HG02759 (cell line): ENCODE measurements at regions not wholly inside any gene's neighbourhood (a gene's known extent, or its start where the extent isn't known, plus 50 kb on each side); places are given as distances from the start of the nearest gene placed in this dataset.

Experiments
- ATAC-seq: cut with Tn5 transposase; IDR thresholded peaks from one replicate; pipeline ENCODE4 v1.9.1; 2021; ENCODE audit warnings: mild to moderate bottlenecking, moderate library complexity; ENCODE audit not compliant: unreplicated experiment

DNA sequence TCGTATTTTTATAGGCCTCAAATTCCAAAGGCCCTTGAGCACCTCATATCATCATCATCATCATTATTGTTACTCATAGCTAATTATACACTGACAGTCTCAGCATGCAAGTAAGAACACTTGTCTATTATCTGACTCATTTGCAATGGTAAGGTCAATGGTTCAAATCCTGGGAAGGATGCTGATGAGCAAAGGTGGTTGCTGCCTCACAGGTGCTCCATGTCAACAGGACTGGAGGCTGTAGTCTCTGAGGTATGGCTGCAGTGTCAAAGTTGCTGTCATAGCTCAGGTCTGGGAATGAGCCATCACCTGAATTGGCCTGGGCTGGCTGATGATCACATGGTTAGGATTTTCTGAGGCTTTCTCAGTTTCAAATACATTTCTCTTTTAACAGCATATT is 379.3 kb downstream of the BCL11A start:
- ATAC-seq: no peak

DNA sequence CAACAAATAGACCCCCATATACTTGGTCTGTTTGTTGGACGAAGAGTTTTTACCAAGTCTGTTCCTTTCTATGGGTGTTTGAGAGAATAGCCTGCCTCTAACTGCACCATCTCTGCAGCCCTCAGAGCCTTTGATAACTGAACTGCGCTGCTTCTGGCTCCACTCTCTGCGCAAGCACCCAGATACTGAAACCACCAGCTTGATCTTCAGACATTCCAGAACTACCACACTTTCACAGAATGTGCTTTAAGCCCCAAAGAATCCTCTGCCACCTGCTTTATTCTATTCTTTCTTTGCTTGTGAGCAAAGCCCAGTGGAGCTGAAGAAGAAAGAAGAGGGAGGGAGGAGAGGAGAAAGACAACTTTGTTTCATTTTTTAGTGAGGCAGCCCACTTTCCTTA is 380.7 kb downstream of the BCL11A start:
- no peak for ATAC-seq

DNA sequence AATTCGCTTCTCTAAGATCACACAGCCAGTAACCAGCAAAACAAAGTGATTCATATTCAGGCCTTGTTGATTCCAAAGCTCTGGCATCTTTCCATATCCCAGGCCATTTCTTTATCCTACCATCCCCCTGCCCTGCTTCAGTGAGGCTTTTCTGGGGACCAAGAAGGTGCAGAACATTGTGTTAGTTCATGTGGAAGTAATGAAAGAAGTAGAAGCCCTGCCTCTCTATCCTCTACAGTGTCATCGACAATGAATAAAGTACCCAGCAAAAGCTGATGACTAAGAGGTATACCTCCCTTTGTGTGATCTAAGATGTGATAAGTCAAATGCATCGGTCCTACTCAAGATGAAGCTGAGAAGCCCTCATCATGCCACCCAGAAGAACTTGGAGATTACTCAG is 383.2 kb downstream of the BCL11A start:
- no peak for ATAC-seq

DNA sequence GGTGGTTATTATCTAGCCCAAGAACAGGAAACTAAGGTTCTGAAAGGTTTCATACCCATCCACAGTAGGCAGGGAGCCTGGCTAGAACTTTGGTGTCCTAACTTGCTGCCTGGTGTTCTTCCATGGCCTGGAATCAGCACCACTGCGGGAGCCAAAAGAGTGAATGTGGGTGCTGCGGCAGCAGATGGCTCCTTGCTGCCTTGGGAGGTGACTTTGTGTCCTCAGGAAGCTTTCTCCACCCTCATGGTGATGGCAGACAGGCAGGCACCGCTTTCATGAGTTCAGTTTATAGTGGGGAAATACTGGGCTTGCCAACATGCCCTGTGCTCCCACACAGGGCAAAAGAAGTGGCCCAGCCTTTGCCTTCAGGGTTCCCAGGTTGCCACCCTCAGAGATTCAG is 385.2 kb downstream of the BCL11A start:
- no peak for ATAC-seq

GRCh38 chr2:60167089-60167488 is 386.4 kb downstream of the BCL11A start:
- no peak for ATAC-seq

- ATAC-seq: no peak
These were observed 389.8 kb downstream of the BCL11A start for GRCh38 chr2:60163691-60164090.

- ATAC-seq: no peak
These were observed 393.9 kb downstream of the BCL11A start for GRCh38 chr2:60159519-60159918.

- no peak for ATAC-seq
These were observed 395.2 kb downstream of the BCL11A start for GRCh38 chr2:60158262-60158661.

GRCh38 chr2:60157283-60157682 is 396.2 kb downstream of the BCL11A start:
- no peak for ATAC-seq

DNA sequence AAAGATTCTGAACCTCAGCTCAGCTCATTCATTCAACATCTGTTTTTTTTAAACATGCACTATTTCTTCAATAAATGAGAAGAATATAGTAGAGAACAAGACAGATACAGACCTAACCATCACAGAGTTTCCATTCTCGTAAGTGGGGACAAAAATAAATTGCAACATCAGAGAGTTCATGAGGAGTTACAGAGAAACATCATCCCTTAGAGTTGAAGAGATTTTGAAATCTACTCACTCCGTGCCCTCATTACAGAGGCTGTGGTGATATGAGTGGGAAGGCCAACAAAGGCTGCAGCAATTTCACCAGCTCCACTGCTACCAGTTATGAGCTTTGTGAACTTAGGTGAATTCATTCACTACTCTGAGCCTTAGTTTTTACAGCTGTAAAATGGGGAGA is 399.3 kb downstream of the BCL11A start:
- ATAC-seq: no peak

DNA sequence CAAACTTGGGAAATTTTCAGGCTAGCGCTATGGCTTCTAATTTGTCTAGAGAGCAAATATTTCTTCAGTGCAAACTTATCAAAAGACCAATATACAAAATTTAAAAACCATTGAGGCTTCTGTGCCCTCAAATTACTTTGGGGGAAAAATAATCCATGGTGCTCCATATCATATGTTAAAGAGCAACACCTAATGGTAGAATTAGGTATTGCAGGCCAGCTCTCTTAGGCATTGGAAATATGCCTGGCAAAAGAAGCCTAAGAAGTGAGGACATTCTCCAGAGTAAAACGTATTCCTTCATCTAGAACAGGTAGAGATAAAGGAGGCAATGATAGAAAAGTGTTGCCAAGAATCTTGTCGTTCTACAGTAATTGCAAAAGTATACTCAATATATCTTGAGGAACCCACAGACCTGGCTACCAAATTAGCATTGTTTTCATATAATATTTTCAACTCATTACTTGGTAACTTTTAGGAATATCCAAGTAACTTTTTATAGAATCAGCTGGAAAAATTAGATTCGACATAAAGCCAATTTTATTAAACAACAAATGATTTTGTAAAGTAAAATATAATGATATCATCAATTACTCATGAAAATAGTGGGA is 401.1 kb downstream of the BCL11A start:
- ATAC-seq: no peak

DNA sequence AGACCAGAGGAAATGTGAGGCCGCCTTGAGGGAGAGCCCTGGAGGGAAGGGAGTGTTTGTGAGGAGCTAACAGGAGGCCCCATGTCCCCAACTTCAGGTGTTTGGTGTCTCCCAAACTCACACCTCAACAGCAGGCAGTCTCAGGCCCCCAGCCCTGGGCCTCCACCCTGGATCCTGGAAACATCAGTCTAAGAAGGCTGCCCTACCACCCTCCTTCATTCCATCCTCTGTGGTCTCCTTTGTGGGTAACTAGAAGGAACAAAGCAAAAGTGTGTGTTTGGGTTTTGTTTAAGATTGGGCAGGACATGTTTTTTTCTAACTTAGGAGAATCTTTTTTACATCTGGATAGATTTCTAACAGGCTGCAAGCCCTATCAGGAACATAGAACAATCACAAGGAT is 404.3 kb downstream of the BCL11A start:
- ATAC-seq: no peak

DNA sequence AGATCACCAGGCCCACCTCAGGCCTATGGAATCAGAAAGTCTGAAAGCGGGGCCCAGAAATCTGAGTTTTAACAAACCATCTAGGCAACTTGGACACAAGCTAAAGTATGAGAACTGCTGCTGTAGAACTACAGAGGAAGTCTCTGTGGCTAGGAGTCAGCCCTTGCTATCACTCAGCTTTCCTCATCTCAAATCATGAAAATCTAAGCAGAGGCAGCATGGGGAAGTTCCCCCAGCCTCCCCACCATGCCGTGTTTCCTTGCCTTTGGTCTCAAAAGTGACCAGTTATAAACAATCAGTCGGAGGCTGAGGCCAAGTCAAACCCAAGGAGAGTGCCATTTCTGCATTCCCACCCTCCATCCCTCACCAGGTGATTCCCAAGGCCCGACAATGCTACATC is 404.7 kb downstream of the BCL11A start:
- ATAC-seq: no peak

- ATAC-seq: no peak
These were observed 413.3 kb downstream of the BCL11A start for GRCh38 chr2:60140185-60140584.

DNA sequence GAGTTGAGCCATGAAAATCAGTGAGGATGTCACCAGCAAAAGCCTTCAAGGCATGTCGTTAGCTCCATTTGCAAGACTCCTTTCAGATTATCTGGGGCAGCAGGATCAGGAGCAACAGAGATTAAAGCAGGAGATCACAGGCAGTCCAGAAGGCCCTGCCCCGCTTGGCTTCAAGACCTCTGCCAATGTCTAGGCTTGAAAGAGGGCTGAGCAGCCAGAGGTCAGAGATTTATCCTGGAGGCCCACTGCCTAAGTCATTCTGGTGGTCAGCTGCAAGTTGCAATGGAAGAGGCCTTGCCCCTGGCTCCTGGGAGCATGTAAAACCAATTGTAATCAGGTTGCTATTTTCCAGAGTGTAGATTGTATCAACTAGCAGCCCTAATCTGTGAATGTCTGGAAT is 416.5 kb downstream of the BCL11A start:
- no peak for ATAC-seq

DNA sequence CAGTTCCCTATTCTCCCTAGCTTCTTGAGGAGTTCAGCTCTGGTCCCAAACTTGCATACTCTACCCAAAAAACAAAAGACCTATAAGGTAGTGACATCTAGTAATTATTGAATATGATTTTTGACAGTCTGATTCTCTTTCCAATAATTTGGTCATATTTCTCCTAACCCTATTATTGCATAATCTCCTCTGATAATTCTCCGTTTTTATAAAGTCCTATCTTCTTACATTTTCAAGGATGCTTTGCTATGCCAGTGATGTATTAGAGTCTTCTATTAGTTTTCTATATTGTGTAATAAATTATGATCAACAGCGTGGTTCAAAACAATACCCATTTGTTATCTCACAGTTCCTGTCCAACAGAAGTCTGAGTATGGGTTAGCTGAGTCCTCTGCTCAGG is 426.3 kb downstream of the BCL11A start:
- no peak for ATAC-seq

GRCh38 chr2:60125611-60126426 is 427.6 kb downstream of the BCL11A start:
- no peak for ATAC-seq

DNA sequence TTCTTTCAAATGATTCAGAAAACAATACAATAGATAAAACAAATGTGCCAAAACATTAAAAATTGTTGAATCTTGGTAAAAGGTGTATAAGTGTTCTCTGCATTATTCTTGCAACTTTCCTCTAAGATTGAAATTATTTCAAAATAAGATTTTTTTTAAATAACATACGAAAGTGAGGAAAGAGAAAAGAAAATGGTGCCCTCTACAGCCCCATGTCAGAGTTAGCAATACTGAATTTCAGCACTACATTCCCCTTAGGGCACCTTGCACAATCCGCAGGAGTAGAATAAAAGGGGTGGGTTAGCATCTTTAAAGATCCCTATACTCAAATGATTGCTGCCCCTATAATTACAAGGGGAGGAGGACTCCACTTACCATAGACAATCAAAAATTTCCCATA is 433.7 kb downstream of the BCL11A start:
- no peak for ATAC-seq

GRCh38 chr2:60118917-60119316 is 434.5 kb downstream of the BCL11A start:
- no peak for ATAC-seq

- ATAC-seq: no peak
These were observed 435.4 kb downstream of the BCL11A start for GRCh38 chr2:60118061-60118460.

GRCh38 chr2:60116161-60116875 is 437.1 kb downstream of the BCL11A start:
- ATAC-seq: no peak

DNA sequence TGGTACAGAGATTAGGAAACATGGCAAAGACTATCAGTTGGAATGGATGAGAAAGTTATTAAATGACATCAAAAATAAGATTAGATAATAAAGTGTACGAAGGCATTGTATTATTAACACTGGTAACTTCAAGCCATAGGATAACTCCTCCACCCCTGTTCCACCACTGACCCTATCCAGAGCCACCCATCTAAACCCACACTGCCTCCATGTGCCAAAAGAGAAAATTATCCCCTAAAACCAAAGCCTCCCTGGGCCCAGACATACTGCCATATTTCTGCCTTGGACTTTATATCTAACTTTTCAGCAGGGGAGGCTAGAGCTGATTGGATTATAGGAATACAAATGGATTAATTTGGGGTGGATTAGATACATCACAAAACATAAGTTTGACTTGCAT is 443.7 kb downstream of the BCL11A start:
- no peak for ATAC-seq
